ENCODE measurements at regions not wholly inside any gene's neighbourhood (a gene's known extent, or its start where the extent isn't known, plus 50 kb on each side); places are given as distances from the start of the nearest gene placed in this dataset.

DNA sequence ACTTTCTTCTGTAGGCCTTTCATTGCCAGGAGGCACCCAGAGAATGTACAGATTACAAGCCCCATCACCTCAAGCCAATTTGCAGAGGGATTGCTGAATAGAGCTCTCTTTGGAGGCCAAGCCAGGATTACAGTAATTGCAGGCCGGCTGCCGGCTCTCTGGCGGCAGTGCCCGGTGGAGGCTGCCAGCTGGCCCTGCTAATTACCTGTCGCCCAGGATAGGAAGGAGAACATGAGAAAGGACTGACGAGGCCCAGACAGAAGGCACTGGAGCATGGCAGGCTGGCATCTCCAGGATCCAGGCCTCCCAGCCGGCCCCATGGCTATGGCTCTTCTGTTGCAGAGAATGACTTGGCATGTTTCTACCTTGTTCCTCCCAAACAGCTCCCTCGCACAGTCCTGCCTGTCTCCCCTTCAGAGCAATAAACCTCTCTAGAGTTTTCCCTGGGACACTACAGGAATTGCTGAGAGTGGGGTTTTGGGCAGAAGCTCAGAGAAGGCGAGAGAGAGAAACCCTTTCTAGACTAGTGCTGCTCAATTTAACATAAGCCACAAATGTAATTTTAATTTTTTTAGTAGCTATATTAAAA is 273.6 kb upstream of the PROK2 start:
- TF ChIP-seq CTCF (IDR thresholded peaks at IDR 0.05) = no peak
- ATAC-seq = no peak

GRCh38 chr3:72055436-72055835 is 270.5 kb upstream of the PROK2 start:
- H3K4me1 ChIP-seq = no peaks in the 10 kb centered on the region
- no peaks in the 10 kb centered on the region for H3K36me3 ChIP-seq
- no peaks in the 10 kb centered on the region for H3K27me3 ChIP-seq (ENCODE audit: low read depth)
- H3K27ac ChIP-seq = no peak overlapping the region
- H3K9me3 ChIP-seq = no peaks in the 10 kb centered on the region
- TF ChIP-seq CTCF (IDR thresholded peaks at IDR 0.05) = no peak
- H3K4me3 ChIP-seq = no peak overlapping the region
- intact Hi-C loops (cut with DNase I) = no loop called here
- ATAC-seq (no peak), DNase-seq (no peak)

More for the DNA sequence above, 273.6 kb upstream of the PROK2 start:
- Histone ChIP-seq H3K9me3 (peaks cover 2% of the 10 kb centered on the region), H3K27ac (no peak overlapping the region), H3K4me1 (no peaks in the 10 kb centered on the region), H3K27me3 (ENCODE audit: low read depth) (no peaks in the 10 kb centered on the region), H3K4me3 (no peak overlapping the region), H3K36me3 (no peaks in the 10 kb centered on the region)
- intact Hi-C loops (cut with DNase I) = no loop called here
- no peak for DNase-seq

GRCh38 chr3:72054976-72055375 is 270.0 kb upstream of the PROK2 start:
- no peak overlapping the region for H3K4me3 ChIP-seq
- intact Hi-C loops (cut with DNase I) = no loop called here
- TF ChIP-seq CTCF (IDR thresholded peaks at IDR 0.05) = no peak

GRCh38 chr3:72052841-72053409 is 268.0 kb upstream of the PROK2 start:
- H3K36me3 ChIP-seq = no peaks in the 10 kb centered on the region
- no peaks in the 10 kb centered on the region for H3K9me3 ChIP-seq
- H3K27ac ChIP-seq = no peak overlapping the region
- no peaks in the 10 kb centered on the region for H3K4me1 ChIP-seq
- H3K27me3 ChIP-seq (ENCODE audit: low read depth) = no peaks in the 10 kb centered on the region
- TF ChIP-seq CTCF (IDR thresholded peaks at IDR 0.05) = no peak
- intact Hi-C loops (cut with DNase I) = no loop called here
- DNase-seq = no peak
- H3K4me3 ChIP-seq = no peak overlapping the region
- no peak for ATAC-seq

More at GRCh38 chr3:72054976-72055375, 270.0 kb upstream of the PROK2 start:
- no peak overlapping the region for H3K27ac ChIP-seq
- no peaks in the 10 kb centered on the region for H3K36me3 ChIP-seq
- no peaks in the 10 kb centered on the region for H3K4me1 ChIP-seq
- H3K9me3 ChIP-seq = no peaks in the 10 kb centered on the region
- no peaks in the 10 kb centered on the region for H3K27me3 ChIP-seq (ENCODE audit: low read depth)
- ATAC-seq (no peak), DNase-seq (no peak)

- no peak for DNase-seq
- TF ChIP-seq CTCF (IDR thresholded peaks at IDR 0.05) = no peak
- Histone ChIP-seq H3K9me3 (no peaks in the 10 kb centered on the region), H3K27me3 (ENCODE audit: low read depth) (no peaks in the 10 kb centered on the region), H3K4me1 (no peaks in the 10 kb centered on the region), H3K27ac (no peak overlapping the region), H3K36me3 (no peaks in the 10 kb centered on the region), H3K4me3 (no peak overlapping the region)
- ATAC-seq = no peak
- intact Hi-C loops (cut with DNase I) = no loop called here
Observed at GRCh38 chr3:72050771-72051170, 265.8 kb upstream of the PROK2 start.
